ENCODE measurements at regions not wholly inside any gene's neighbourhood (a gene's known extent, or its start where the extent isn't known, plus 50 kb on each side); places are given as distances from the start of the nearest gene placed in this dataset.

- no peaks in the 10 kb centered on the region for H3K27me3 ChIP-seq (ENCODE audit: insufficient read depth, poor library complexity, severe bottlenecking)
- TF ChIP-seq CTCF (IDR thresholded peaks at IDR 0.05; ENCODE audit: insufficient read depth, low read length) = no peak
These were observed 122.7 kb upstream of the RASEF start for GRCh38 chr9:83185488-83186154.

GRCh38 chr9:83183621-83184020, 120.7 kb upstream of the RASEF start:
- H3K4me3 ChIP-seq (replicated peaks; ENCODE audit: insufficient read depth, low read length) = no peak overlapping the region

More at GRCh38 chr9:83185488-83186154, 122.7 kb upstream of the RASEF start:
- no peak overlapping the region for H3K27ac ChIP-seq (replicated peaks)
- no peak overlapping the region for H3K4me3 ChIP-seq (replicated peaks; ENCODE audit: insufficient read depth, low read length)
- no peak for DNase-seq (ENCODE audit: low read depth in 1 of 2, low spot score in 1 of 2)

DNA sequence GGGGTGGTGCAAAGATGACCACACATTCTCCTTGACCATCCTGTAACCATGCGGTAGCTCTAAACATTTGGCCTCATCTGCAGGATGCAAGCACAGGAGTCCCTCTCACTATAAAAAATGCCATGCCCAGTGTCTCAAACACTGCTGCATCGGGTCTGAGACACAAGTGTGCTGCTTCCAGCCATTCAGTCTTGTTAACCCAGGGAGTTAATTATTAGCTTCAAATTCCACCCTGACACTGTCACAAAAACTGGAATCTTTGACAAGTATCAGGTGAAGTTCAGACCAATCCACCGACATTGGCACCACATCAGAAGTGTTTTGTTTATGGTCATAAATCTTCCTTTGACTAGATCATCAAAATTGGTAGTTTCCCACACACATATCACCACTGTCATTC, 119.1 kb upstream of the RASEF start:
- TF ChIP-seq CTCF (IDR thresholded peaks at IDR 0.05; ENCODE audit: insufficient read depth, low read length) = no peak
- TF ChIP-seq GABPA (IDR thresholded peaks at IDR 0.05; ENCODE audit: low read depth) = no peak
- no peak for TF ChIP-seq POLR2AphosphoS5 (IDR thresholded peaks at IDR 0.05; ENCODE audit: low read depth)
- no peak for TF ChIP-seq REST (IDR thresholded peaks at IDR 0.05; ENCODE audit: insufficient replicate concordance, low read depth)
- TF ChIP-seq SPI1 (IDR thresholded peaks at IDR 0.05; ENCODE audit: borderline replicate concordance, low read depth) = no peak
- no peaks in the 10 kb centered on the region for H3K27me3 ChIP-seq (ENCODE audit: insufficient read depth, poor library complexity, severe bottlenecking)
- H3K27ac ChIP-seq (replicated peaks) = no peak overlapping the region
- no peak for DNase-seq (ENCODE audit: low read depth in 1 of 2, low spot score in 1 of 2)
- no peak overlapping the region for H3K4me3 ChIP-seq (replicated peaks; ENCODE audit: insufficient read depth, low read length)

More at GRCh38 chr9:83183621-83184020, 120.7 kb upstream of the RASEF start:
- TF ChIP-seq POLR2AphosphoS5 (IDR thresholded peaks at IDR 0.05; ENCODE audit: low read depth) = no peak
- TF ChIP-seq SPI1 (IDR thresholded peaks at IDR 0.05; ENCODE audit: borderline replicate concordance, low read depth) = no peak
- TF ChIP-seq CTCF (IDR thresholded peaks at IDR 0.05; ENCODE audit: insufficient read depth, low read length) = no peak
- TF ChIP-seq GABPA (IDR thresholded peaks at IDR 0.05; ENCODE audit: low read depth) = no peak
- TF ChIP-seq REST (IDR thresholded peaks at IDR 0.05; ENCODE audit: insufficient replicate concordance, low read depth) = no peak
- Histone ChIP-seq H3K27me3 (ENCODE audit: insufficient read depth, poor library complexity, severe bottlenecking) (no peaks in the 10 kb centered on the region), H3K27ac (replicated peaks) (no peak overlapping the region)
- no peak for DNase-seq (ENCODE audit: low read depth in 1 of 2, low spot score in 1 of 2)

- TF ChIP-seq CTCF (IDR thresholded peaks at IDR 0.05; ENCODE audit: insufficient read depth, low read length) (no peak), REST (IDR thresholded peaks at IDR 0.05; ENCODE audit: insufficient replicate concordance, low read depth) (no peak)
- H3K27me3 ChIP-seq (ENCODE audit: insufficient read depth, poor library complexity, severe bottlenecking) = no peaks in the 10 kb centered on the region
- no peak overlapping the region for H3K27ac ChIP-seq (replicated peaks)
These were observed 115.8 kb upstream of the RASEF start for GRCh38 chr9:83178717-83179116.

More at GRCh38 chr9:83178717-83179116, 115.8 kb upstream of the RASEF start:
- DNase-seq (ENCODE audit: low read depth in 1 of 2, low spot score in 1 of 2) = no peak
- no peak overlapping the region for H3K4me3 ChIP-seq (replicated peaks; ENCODE audit: insufficient read depth, low read length)
